BLaER1 (cell line): ENCODE measurements at regions not wholly inside any gene's neighbourhood (a gene's known extent, or its start where the extent isn't known, plus 50 kb on each side); places are given as distances from the start of the nearest gene placed in this dataset.

Experiments used
- H3K27ac ChIP-seq: shearing (Covaris generic); formaldehyde crosslinking; 2 replicates; pipeline ENCODE4 v1.8.1; 2022
- H3K27me3 ChIP-seq: shearing (Covaris generic); formaldehyde crosslinking; 2 replicates; pipeline ENCODE4 v1.8.1; 2022
- H3K36me3 ChIP-seq: shearing (Covaris generic); formaldehyde crosslinking; 2 replicates; pipeline ENCODE4 v1.8.1; 2022
- H3K4me1 ChIP-seq: shearing (Covaris generic); formaldehyde crosslinking; 2 replicates; pipeline ENCODE4 v1.8.1; 2022
- H3K4me2 ChIP-seq: shearing (Covaris generic); formaldehyde crosslinking; 2 replicates; pipeline ENCODE4 v1.8.1; 2022
- H3K4me3 ChIP-seq: shearing (Covaris generic); formaldehyde crosslinking; 2 replicates; pipeline ENCODE4 v1.8.1; 2022
- H3K9ac ChIP-seq: shearing (Covaris generic); formaldehyde crosslinking; 2 replicates; pipeline ENCODE4 v1.8.1; 2022
- H3K9me3 ChIP-seq: shearing (Covaris generic); formaldehyde crosslinking; 2 replicates; pipeline ENCODE4 v1.8.1; 2022
- H4K20me1 ChIP-seq: shearing (Covaris generic); formaldehyde crosslinking; 2 replicates; pipeline ENCODE4 v1.8.1; 2022
- Cebpa-rat ChIP-seq: shearing (Covaris generic); IDR thresholded peaks from 2 replicates; pipeline ENCODE4 v1.8.1; 2022

DNA sequence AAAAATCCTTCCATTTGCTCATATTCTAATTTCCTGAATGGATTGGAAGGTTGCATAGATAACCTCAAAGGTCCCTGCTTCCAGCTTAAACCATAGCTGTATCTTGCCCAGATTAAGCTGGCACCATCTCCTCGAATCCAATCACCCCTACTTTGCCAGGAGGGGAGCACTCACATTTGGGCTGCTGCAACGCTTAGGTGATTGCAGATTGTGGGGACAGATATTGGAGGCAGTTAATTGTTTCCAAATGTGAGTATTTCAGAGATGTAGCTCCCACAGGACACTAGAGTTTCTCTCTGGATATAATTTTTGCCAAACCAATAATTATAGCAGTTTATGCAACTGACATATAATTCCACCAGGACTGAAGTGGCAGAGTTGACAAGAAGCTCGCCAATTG is 53.5 kb upstream of the ACSL1 start:
- Histone ChIP-seq H4K20me1 (no peaks in the 10 kb centered on the region), H3K9me3 (0 out of 2 replicates have a peak, but pooled peaks cover 5% of the 10 kb centered on the region), H3K9ac (no peak overlapping the region), H3K4me2 (no peak overlapping the region), H3K4me3 (no peak overlapping the region), H3K36me3 (no peaks in the 10 kb centered on the region), H3K4me1 (no peaks in the 10 kb centered on the region), H3K27me3 (no peaks in the 10 kb centered on the region), H3K27ac (no peak overlapping the region)
- no peak for TF ChIP-seq Cebpa-rat

DNA sequence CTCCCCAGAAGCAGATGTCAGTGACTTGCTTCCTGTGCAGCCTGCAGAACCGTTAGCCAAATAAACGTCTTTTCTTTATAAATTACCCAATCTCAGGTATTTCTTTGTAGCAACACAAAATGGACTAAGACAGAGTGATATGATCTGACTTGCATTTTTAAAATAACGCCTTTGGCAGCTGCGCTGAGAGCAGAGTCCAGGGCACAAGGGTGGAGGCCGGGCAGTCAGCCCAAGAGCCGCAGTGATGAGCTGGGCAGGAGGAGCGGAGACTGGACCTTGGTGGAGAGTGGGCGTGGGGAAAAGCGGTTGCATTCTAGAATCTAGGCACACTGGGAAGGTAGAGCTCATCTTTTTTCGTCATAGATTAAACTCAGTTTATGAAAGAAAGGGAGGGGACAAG is 56.5 kb upstream of the ACSL1 start:
- H3K27me3 ChIP-seq: no peaks in the 10 kb centered on the region
- H3K4me1 ChIP-seq: no peaks in the 10 kb centered on the region
- no peaks in the 10 kb centered on the region for H3K36me3 ChIP-seq
- H3K4me3 ChIP-seq: no peak overlapping the region
- H3K4me2 ChIP-seq: no peak overlapping the region
- no peak overlapping the region for H3K9ac ChIP-seq
- no peak for TF ChIP-seq Cebpa-rat
- H3K27ac ChIP-seq: no peak overlapping the region
- H3K9me3 ChIP-seq: 0 out of 2 replicates have a peak, but pooled peaks cover 5% of the 10 kb centered on the region
- no peaks in the 10 kb centered on the region for H4K20me1 ChIP-seq

DNA sequence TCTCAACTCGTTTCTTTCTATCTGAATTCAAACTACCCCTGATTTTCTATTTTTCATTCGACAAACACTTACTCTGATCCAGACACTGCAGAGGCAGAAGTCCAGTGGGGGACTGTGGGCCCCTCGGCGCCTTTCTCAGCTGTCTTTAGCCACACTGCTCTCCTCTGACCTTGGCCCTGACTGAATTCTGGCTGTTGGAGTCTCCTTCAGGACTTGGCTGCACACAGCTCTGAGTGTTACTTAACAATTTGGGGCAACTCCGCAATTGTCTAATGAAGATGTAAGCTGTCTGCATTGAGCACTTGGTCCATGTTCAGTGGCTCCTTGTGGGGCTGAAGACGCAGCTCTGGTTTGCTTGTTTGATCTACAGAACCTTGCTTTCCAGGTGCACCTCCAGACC is 57.3 kb upstream of the ACSL1 start:
- H3K4me1 ChIP-seq: peaks cover 5% of the 10 kb centered on the region
- 0 out of 2 replicates have a peak, but pooled peaks cover 5% of the 10 kb centered on the region for H3K9me3 ChIP-seq
- TF ChIP-seq Cebpa-rat: no peak
- no peaks in the 10 kb centered on the region for H4K20me1 ChIP-seq
- H3K9ac ChIP-seq: no peak overlapping the region
- H3K4me2 ChIP-seq: no peak overlapping the region
- H3K27me3 ChIP-seq: no peaks in the 10 kb centered on the region
- H3K36me3 ChIP-seq: no peaks in the 10 kb centered on the region
- H3K27ac ChIP-seq: no peak overlapping the region
- no peak overlapping the region for H3K4me3 ChIP-seq

DNA sequence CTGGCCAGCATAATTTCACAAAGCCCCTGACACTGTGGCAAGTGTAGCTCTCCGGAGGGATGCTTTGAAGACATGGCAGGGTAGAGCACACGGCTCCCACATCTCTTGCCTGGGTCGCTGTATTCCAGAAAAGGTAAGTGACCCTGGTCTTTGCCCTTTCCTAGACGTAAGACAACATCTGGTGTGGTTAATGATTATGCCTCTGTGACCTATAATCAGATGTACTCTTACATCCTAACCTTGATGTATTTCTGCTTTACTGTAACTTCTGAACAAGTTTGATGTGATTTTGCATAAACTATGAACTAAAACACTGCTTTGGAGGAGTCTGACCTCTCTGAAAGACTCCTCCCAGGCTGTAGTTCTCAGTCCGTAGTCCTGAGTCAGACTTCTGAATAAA is 59.1 kb upstream of the ACSL1 start:
- Histone ChIP-seq H3K4me2 (no peak overlapping the region), H3K27me3 (no peaks in the 10 kb centered on the region), H4K20me1 (no peaks in the 10 kb centered on the region), H3K4me1 (peaks cover 24% of the 10 kb centered on the region), H3K9me3 (0 out of 2 replicates have a peak, but pooled peaks cover 5% of the 10 kb centered on the region), H3K9ac (no peak overlapping the region), H3K4me3 (no peak overlapping the region), H3K36me3 (no peaks in the 10 kb centered on the region), H3K27ac (no peak overlapping the region)
- no peak for TF ChIP-seq Cebpa-rat

DNA sequence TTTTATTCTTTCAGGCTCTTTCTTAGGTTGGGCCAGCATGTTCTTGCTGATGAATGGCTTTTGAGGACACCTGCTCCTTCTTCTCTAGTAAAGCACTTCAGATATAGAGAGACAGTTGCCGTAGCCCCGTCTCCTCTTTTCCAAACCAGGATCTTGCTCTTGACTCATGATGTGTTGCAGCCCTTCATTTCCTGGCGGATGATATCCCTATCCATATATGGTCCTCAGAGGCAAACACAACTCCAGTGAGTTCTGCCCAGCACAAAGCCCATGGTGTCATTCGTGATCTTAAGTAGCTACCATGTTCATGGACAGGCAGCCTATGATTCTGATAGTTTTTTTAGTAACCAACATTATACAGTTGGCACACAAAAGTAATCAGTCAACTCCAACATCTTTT is 59.8 kb upstream of the ACSL1 start:
- Histone ChIP-seq H3K9me3 (0 out of 2 replicates have a peak, but pooled peaks cover 5% of the 10 kb centered on the region), H3K27me3 (no peaks in the 10 kb centered on the region), H3K36me3 (no peaks in the 10 kb centered on the region), H3K4me3 (no peak overlapping the region), H3K4me1 (peaks cover 31% of the 10 kb centered on the region), H3K4me2 (no peak overlapping the region), H3K9ac (no peak overlapping the region), H4K20me1 (no peaks in the 10 kb centered on the region), H3K27ac (no peak overlapping the region)
- no peak for TF ChIP-seq Cebpa-rat

DNA sequence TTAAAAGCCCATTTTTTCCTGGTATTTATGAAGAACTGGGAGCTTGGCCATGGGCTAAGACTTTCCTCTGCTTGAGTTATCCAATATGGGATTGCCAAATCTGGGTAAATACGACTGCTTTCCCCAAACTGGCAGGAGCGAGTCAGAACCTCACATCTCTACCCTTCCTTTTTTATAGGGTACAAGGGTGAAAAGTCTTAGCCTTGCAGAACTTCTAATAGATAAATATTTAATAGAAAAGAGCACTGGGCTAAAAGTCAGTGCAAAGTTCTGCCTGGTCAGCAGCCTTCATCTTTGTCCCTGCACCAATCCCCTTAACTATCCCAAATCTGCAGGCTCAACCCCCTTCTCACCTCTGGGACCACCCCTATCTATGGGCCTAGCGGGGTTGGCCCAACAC is 61.6 kb upstream of the ACSL1 start:
- Histone ChIP-seq H3K36me3 (no peaks in the 10 kb centered on the region), H3K4me2 (no peak overlapping the region), H3K9me3 (no peaks in the 10 kb centered on the region), H4K20me1 (no peaks in the 10 kb centered on the region), H3K4me1 (peaks cover 44% of the 10 kb centered on the region), H3K4me3 (no peak overlapping the region), H3K27ac (no peak overlapping the region), H3K9ac (no peak overlapping the region), H3K27me3 (no peaks in the 10 kb centered on the region)
- no peak for TF ChIP-seq Cebpa-rat

DNA sequence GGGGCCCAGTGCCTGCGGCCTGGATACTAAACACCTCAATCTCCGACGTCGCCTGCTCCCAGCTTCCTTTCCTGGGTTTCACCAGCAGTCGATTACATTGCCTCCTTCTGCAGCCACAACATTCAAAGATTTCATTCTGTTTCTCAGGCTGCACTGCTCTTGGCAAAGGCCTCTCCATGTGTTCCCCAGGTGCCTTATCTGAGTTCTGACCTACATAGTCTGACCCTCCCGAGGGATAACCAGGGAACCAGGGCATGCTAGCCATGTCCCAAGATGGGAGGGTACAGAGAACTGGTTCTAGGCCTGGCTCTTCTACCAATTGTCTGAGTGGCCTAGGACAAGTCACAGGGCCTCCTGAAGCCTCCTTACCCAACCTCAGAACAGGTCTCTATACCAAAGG is 62.2 kb upstream of the ACSL1 start:
- no peaks in the 10 kb centered on the region for H3K27me3 ChIP-seq
- no peaks in the 10 kb centered on the region for H3K36me3 ChIP-seq
- H3K4me1 ChIP-seq: peaks cover 44% of the 10 kb centered on the region
- no peak overlapping the region for H3K4me3 ChIP-seq
- H3K27ac ChIP-seq: 0 out of 2 replicates have a peak overlapping the region, but pooled peaks have one; percentile 1
- H3K9ac ChIP-seq: no peak overlapping the region
- TF ChIP-seq Cebpa-rat: no peak
- no peaks in the 10 kb centered on the region for H4K20me1 ChIP-seq
- H3K4me2 ChIP-seq: peak overlapping the region; percentile 72
- H3K9me3 ChIP-seq: no peaks in the 10 kb centered on the region

DNA sequence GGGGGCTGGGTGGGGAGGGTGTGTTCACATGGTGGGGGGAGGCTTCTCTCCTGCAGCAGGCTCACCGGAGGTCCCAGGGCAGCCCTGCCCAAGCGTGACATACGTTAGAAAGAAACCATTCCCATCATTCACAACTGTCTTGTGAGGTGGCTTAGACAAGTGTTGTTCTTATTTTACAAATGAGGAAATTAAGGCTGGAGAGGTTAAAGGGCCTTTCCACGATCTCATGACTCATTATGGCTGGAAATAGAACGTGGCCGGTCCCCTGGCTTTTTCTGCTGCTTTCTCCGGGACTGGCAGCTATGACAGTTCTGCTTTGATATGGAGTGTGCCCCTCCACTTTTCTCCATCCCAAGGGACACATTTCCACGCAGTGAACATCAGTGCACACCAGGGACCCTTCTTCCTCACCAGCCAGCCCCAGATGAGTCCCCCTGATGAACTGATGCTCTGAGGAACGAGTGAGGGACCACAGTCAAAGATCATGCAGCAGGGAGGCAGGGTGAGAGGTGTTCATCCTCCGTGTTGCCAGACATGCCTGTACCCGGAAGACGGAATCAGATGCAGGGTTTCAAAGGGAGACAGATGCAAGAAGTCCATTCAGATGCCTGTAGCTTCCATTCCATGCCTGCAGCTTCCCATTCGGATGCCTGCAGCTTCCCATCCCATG is 64.0 kb upstream of the ACSL1 start:
- no peaks in the 10 kb centered on the region for H3K9me3 ChIP-seq
- no peaks in the 10 kb centered on the region for H3K36me3 ChIP-seq
- no peak overlapping the region for H3K27ac ChIP-seq
- peak overlapping the region; percentile 72 for H3K4me2 ChIP-seq
- 0 out of 2 replicates have a peak overlapping the region, but pooled peaks have one; percentile 2 for H3K4me3 ChIP-seq
- no peak for TF ChIP-seq Cebpa-rat
- no peaks in the 10 kb centered on the region for H4K20me1 ChIP-seq
- H3K9ac ChIP-seq: no peak overlapping the region
- H3K4me1 ChIP-seq: peaks cover 51% of the 10 kb centered on the region
- no peaks in the 10 kb centered on the region for H3K27me3 ChIP-seq

DNA sequence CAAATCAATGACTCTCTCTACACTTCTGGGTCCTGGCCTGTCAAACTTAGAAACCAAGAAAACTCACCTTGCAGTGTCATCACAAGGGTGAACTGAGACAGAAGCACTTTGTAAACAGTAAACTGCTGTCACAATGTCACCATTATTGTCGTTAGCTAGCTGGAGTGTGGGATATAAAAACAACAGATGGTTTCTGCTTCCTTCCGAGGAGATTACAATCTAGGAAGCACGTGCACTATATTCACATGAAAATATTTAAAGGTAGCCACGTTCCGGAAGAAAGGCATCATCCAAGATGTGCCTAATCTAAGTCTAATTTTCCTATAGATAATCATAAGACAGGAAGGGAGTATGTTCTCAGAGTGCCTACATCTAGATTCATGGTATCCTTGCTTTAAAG is 64.7 kb upstream of the ACSL1 start:
- Histone ChIP-seq H3K9me3 (no peaks in the 10 kb centered on the region), H3K9ac (no peak overlapping the region), H3K4me1 (peaks cover 57% of the 10 kb centered on the region), H3K27me3 (no peaks in the 10 kb centered on the region), H4K20me1 (no peaks in the 10 kb centered on the region), H3K27ac (no peak overlapping the region), H3K36me3 (no peaks in the 10 kb centered on the region), H3K4me2 (peak overlapping the region; percentile 72), H3K4me3 (no peak overlapping the region)
- TF ChIP-seq Cebpa-rat: no peak

DNA sequence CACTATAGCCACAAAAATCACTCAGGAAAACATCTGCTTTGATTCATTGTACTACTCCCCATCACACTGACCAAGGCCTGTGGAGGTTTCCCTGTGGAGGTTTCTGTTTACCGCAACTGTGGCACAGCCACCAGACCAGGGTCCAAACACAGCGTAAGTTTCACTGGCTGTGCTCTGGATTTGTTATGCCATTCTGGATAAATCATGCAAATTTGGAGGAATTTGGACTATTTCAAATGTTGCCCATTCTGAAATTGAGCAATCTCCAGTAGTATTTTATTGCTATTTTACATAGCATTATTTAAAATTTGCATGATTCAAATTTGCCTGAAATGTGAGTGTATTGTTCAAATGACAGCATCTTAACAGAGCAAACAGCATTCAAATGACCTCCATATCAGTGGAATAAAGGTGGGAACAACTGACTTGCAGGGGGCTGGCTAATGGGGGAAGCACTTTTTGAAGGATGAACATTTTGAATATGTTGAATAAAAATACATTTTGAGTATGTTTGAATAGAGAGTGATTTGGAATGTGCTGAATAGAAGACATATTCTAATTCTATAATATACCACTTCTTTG is 66.1 kb upstream of the ACSL1 start:
- no peak overlapping the region for H3K4me2 ChIP-seq
- H3K27ac ChIP-seq: no peak overlapping the region
- no peaks in the 10 kb centered on the region for H3K9me3 ChIP-seq
- H3K27me3 ChIP-seq: no peaks in the 10 kb centered on the region
- no peaks in the 10 kb centered on the region for H3K36me3 ChIP-seq
- no peak overlapping the region for H3K9ac ChIP-seq
- no peak for TF ChIP-seq Cebpa-rat
- peaks cover 71% of the 10 kb centered on the region for H3K4me1 ChIP-seq
- no peak overlapping the region for H3K4me3 ChIP-seq
- H4K20me1 ChIP-seq: no peaks in the 10 kb centered on the region
